Choroid plexus epithelial cell (primary cell): ENCODE measurements at regions not wholly inside any gene's neighbourhood (a gene's known extent, or its start where the extent isn't known, plus 50 kb on each side); places are given as distances from the start of the nearest gene placed in this dataset.

Source experiments
- DNase-seq: peaks from one replicate; pipeline ENCODE4 v3.0.0-alpha.2; 2010; ENCODE audit warnings: low read depth
- H3K4me3 ChIP-seq: 2 replicates; pipeline ENCODE4 v1.5.1; 2011; ENCODE audit warnings: low read depth, mild to moderate bottlenecking, control low read depth, low read length, moderate library complexity
- TF ChIP-seq, protein P1 (sequence below): conservative IDR thresholded peaks from 2 replicates; pipeline ENCODE4 v1.5.1; 2011; ENCODE audit warnings: low read depth, mild to moderate bottlenecking, control low read depth, inconsistent platforms, low read length, moderate library complexity

DNA sequence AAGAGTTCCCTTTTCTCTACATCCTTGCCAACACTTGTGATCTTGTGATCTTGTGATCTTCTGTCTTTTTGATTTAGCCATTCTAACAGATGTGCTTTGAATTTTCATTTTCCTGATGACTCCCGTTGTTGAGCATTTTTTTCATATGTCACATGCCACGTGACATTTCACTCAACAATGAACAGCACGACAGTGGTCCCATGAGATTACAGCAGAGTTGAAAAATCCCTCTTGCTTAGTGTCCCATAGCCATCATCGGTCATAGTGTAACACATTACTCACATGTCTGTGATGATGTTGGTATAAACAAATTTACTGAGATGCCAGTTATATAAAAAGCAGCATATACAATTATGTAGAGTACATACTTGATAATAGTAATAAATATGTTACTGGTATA lies 256.1 kb upstream of the OBI1 start:
- TF ChIP-seq, protein P1, sequence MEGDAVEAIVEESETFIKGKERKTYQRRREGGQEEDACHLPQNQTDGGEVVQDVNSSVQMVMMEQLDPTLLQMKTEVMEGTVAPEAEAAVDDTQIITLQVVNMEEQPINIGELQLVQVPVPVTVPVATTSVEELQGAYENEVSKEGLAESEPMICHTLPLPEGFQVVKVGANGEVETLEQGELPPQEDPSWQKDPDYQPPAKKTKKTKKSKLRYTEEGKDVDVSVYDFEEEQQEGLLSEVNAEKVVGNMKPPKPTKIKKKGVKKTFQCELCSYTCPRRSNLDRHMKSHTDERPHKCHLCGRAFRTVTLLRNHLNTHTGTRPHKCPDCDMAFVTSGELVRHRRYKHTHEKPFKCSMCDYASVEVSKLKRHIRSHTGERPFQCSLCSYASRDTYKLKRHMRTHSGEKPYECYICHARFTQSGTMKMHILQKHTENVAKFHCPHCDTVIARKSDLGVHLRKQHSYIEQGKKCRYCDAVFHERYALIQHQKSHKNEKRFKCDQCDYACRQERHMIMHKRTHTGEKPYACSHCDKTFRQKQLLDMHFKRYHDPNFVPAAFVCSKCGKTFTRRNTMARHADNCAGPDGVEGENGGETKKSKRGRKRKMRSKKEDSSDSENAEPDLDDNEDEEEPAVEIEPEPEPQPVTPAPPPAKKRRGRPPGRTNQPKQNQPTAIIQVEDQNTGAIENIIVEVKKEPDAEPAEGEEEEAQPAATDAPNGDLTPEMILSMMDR = no peak
- DNase-seq = no peak
- H3K4me3 ChIP-seq = no peak overlapping the region

DNA sequence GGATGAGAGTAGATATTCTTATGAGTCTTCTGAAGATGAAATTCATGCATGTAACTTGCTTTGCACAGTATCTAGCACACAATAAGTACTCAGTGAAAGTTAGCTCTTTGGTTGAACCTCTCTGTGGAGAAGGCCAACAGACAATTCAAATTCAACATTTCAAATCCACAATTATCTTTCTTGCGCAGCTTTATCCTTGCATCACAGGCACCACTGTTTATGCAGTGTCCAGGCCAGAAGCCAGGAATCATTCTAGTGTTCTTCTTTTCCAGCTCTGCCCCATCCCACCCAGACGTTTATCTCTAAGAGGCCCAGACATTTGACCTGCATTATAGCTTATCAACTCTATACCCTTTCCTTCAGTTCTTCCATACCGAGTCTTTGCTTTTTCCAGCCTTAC lies 254.7 kb upstream of the OBI1 start:
- H3K4me3 ChIP-seq = no peak overlapping the region
- no peak for DNase-seq
- TF ChIP-seq, protein P1 = no peak

DNA sequence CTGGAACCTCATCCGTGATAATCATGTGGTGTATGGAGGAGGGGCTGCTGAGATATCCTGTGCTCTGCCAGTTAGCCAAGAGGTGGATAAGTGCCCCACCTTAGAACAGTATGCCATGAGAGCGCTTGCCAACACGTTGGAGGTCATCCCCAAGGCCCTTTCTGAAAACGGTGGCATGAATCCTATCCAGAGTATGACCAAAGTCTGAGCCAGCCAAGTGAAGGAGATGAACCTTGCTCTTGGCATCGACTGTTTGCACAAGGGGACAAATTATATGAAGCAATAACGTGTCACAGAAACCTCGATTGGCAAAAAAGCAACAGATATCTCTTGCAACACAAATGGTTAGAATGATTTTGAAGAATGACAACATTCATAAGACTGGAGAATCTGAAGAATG lies 251.2 kb upstream of the OBI1 start:
- TF ChIP-seq, protein P1 = no peak
- no peak overlapping the region for H3K4me3 ChIP-seq
- DNase-seq = no peak

DNA sequence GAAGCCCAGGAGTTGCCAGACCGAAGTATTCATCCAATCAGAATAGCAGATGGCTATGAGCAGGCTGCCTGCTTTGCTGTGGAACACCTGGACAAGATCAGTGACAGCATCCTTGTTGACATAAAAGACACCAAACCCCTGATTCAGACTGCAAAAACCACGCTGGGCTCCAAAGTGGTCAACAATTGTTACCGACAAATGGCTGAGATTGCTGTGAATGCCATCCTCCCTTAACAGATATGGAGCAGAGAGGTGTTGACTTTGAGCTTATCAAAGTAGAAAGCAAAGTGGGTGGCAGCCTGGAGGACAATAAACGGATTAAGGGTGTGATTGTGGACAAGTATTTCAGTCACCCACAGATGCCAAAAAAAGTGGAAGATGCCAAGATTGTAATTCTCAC lies 250.3 kb upstream of the OBI1 start:
- TF ChIP-seq, protein P1 = no peak

DNA sequence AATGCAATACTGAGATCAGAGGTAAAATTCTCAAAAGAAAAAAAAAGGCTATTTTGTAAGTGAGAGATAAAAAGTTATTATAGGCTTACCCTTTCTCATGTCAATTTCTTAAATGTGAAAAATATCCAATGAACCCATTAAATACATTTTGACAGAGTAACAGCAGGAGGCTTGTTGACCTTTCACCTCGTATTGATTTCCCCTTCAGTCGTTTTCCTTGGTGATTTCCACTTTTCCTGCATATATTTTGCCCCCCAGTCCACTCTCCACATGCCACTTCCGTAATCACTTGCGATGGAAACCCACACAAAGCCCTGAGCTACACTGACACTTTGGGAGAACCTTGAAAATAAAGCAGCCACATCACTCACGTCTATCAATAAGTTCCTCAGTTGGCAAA lies 248.1 kb upstream of the OBI1 start:
- no peak for DNase-seq
- TF ChIP-seq, protein P1 = no peak
- H3K4me3 ChIP-seq = no peak overlapping the region

More for the DNA sequence above, 250.3 kb upstream of the OBI1 start:
- no peak for DNase-seq
- H3K4me3 ChIP-seq = no peak overlapping the region

DNA sequence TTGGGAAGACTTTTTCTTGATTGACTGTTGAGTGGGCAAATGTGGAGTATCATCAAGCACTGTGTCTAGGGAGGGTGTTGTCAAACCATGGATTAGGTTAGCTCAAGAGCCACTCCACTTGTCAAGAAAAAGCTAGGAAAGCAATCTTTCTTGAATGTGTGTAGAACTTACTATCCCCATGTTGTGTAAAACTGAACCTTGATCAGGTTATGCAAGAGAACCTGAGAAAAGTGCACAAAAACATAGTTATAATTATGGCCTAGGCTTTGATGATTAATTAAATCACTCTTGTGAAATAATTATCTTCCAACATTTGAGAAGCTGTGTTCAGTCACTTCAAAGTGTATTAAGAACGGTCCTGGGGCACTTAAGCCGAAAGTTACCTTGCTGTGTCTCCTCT lies 238.2 kb upstream of the OBI1 start:
- DNase-seq = no peak
- TF ChIP-seq, protein P1 = no peak
- H3K4me3 ChIP-seq = no peak overlapping the region

DNA sequence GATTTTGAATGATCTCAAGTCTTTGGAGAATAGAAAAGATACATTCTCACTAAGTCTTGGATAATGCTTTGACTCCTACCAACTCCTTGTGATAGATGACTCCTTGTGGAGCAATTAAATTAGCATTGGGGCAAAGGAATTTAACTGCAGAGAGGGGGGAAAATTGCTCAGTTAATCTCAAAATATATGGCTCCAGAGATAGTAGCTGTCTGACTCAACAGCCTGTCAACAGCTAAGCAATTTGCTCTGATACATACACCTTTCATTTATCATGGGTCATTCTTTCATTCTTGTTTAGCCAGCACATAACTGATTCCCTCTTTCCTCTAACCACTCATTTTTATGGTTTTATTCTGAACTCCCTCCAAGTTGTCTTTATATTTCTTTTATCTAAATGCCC lies 225.6 kb upstream of the OBI1 start:
- H3K4me3 ChIP-seq = no peak overlapping the region
- TF ChIP-seq, protein P1 = no peak
- DNase-seq = no peak
